Activated CD8-positive, alpha-beta memory T cell treated with anti-CD3 and anti-CD28 coated beads, Interleukin-2, amount 50 U/mL, for 24 hours (primary cell): ENCODE measurements at regions not wholly inside any gene's neighbourhood (a gene's known extent, or its start where the extent isn't known, plus 50 kb on each side); places are given as distances from the start of the nearest gene placed in this dataset.
"Not testable (repeated sequence)": the region's sequence is repeated elsewhere in the genome, so short reads cannot be mapped to it uniquely, and the experiment has no call there.

Experiments
- DNase-seq: peaks from one replicate; pipeline ENCODE4 v3.0.0-alpha.2; 2020; ENCODE audit errors: extremely low read depth

- no peak for DNase-seq
Measured at GRCh38 chr10:78210548-78210947, 176.9 kb downstream of the RPS24 start.

- DNase-seq, result no peak
Measured at GRCh38 chr10:78210976-78211375, 177.3 kb downstream of the RPS24 start.

GRCh38 chr10:78211561-78212051, 177.9 kb downstream of the RPS24 start:
- DNase-seq, result no peak

GRCh38 chr10:78212060-78212785, 178.6 kb downstream of the RPS24 start:
- DNase-seq, result no peak

DNA sequence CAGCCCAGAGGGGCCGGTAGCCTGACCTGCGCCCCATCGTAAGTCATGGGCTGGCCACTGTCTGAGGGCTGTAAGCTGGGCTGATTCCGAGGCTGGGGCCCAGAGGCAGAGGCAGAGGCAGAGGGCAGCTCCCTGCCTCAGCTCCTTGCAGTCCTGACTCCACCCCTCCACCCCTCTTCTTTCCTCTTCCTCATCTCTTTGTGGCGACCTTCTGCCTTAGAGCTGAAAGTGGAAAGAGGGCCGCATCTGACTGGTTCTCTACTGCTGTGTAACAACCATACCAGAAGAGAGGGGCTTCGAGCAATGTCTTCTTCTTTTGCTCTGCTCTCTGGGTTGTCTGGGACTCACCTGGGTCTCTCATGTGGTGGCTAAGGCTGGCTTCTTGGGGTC, 179.1 kb downstream of the RPS24 start:
- no peak for DNase-seq

DNA sequence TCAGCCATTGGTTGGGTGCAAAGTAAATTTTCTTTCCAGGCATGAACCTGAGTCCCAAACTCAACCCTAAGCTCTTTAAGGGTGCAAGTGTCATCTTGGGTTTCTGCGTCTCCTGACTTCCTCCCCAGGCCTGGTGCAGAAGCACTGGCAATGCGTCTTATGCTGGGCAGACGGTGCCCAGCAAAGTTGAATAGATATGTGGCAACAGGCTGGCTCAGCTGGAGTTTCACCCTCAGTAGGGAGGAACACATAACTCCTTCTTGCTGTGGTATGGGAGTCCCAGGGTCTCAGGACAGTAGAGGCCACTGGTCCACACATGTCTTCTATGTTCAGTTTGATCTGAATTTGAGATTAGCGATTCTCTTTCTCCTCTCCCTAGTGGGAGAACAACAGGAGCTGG, 181.3 kb downstream of the RPS24 start:
- DNase-seq, result no peak

- no peak for DNase-seq
Measured at GRCh38 chr10:78215645-78216044, 182.0 kb downstream of the RPS24 start.

- no peak for DNase-seq
Measured at GRCh38 chr10:78217336-78217735, 183.7 kb downstream of the RPS24 start.

- DNase-seq, result no peak
Measured at GRCh38 chr10:78218798-78219490, 185.3 kb downstream of the RPS24 start.

GRCh38 chr10:78219568-78219967, 185.9 kb downstream of the RPS24 start:
- not testable (repeated sequence) for DNase-seq

GRCh38 chr10:78220781-78221180, 187.1 kb downstream of the RPS24 start:
- no peak for DNase-seq

GRCh38 chr10:78222096-78222790, 188.6 kb downstream of the RPS24 start:
- DNase-seq, result no peak

DNA sequence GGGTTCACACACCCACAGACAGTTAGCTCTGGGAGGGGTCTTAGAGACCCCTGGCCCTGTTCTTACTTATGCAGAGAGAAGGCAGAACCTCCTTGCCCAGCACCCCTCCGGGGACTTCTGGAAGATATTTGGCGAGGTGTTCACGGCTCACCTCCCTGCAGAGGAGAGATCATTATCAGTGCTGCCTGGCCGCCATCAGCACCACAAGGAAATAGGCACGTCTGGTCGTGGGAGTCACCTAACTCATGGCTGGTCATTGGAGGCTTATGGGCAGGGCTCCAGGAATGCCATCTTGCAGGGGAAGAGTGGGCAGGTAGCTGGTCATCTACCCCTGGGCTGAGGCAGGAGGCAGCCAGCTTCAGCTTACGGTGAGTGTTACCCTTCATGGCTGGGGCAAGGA, 189.4 kb downstream of the RPS24 start:
- no peak for DNase-seq

GRCh38 chr10:78224602-78225001, 190.9 kb downstream of the RPS24 start:
- no peak for DNase-seq

GRCh38 chr10:78225594-78225993, 191.9 kb downstream of the RPS24 start:
- DNase-seq, result no peak

- DNase-seq, result no peak
Measured at GRCh38 chr10:78229489-78229888, 195.8 kb downstream of the RPS24 start.

- DNase-seq, result no peak
Measured at GRCh38 chr10:78229950-78230675, 196.4 kb downstream of the RPS24 start.

DNA sequence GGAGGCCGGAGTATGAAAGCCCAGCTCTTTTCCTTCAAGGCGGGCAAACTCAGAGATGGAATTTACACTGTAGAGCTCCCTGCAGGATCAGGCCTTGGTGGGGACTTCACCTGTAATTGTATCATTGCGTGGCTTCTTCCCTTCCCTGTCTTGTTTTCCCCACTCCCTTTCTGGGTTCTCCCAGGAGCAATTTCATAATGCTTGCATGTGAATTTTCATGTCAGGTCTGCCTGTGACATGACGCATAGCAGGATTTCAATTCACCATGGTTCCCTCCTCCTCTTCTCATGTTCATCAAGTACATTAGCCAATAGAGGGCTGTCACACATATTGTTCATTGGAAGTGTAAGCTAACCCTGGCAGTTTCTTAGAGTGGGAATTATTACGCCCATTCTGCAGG, 197.7 kb downstream of the RPS24 start:
- no peak for DNase-seq

- no peak for DNase-seq
Measured at GRCh38 chr10:78231939-78232338, 198.3 kb downstream of the RPS24 start.

DNA sequence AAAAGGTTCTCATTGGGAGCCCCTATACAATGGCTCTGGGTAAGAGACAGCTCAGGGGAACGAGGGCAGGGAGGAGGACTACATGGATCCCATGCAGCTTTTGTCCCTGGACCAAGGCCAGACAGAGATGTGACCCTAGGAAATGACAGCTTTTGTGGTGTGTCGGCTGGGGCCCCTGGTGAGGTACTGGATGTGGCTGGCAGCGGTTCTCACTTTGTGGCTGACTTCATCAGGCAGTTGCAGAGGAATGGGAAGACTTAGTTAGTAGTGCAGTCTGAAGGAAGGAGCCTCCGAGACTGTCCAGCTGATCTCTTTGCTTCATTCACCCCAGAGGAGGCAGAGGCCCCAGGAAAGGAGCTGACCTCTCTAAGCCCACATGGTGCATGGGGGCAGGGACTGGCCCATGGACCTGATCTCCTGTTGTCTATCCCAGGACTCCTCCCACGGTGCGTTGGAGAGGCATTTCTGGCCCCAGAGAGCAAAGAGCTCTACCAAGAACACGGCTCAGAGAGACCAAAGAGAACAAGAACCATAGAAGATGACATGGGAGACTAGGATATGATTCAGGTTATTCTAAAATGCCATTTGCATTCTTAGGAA, 202.9 kb downstream of the RPS24 start:
- DNase-seq, result no peak

DNA sequence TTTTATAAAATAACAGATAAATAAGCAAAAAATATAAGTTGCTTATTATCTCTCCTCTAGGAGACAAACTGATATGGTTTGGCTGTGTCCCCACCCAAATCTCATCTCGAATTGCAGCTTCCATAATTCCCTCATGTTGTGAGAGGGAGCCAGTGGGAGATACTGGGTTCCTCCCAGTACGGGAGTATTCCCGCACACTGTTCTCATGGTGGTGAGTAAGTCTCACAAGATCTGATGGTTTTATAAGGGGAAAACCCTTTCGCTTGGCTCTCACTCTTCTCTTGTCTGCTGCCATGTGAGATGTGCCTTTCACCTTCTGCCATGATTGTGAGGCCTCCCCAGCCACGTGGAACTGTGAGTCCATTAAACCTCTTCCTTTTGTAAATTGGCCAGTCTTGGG, 204.3 kb downstream of the RPS24 start:
- DNase-seq, result not testable (repeated sequence)

DNA sequence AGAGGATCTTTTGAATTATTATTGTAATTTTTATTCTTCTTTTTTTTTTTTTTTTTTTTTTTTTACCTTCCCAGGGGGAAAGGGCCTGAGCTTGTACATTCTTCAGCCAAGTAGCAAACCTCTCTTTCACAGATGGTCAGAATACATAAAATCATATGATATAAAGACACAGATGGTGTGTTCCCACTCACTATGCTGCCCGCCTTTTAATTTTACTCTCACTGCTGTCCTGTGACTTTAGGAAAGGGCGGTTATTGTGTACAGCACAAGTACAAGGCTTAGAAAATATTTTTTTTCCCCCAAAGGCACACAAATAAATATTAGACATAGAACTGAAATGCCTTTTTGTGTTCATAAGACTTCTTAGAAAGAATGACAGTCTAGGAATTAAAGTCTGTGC, 213.6 kb downstream of the RPS24 start:
- DNase-seq, result no peak
